ENCODE measurements at regions not wholly inside any gene's neighbourhood (a gene's known extent, or its start where the extent isn't known, plus 50 kb on each side); places are given as distances from the start of the nearest gene placed in this dataset.

DNA sequence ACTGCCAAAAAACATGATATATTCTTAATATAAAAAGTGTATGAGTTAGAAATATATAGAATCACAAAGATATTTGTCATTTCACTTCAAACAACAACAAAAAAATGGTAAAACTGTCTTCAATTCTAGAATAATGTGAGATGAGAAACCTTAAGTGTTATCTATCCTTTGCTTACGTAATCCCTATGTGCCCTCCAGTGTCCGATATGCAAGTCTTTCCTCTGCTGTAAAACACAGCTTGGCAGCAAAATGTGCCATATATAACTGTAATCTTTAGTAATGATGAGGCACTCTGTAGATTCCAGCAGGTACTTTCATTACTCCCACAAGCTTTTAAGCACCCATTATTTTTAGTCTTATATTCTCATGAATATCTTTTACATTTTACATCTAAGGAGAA is 555.1 kb upstream of the FRG1 start:
- no peak for DNase-seq (ENCODE audit: low spot score)

DNA sequence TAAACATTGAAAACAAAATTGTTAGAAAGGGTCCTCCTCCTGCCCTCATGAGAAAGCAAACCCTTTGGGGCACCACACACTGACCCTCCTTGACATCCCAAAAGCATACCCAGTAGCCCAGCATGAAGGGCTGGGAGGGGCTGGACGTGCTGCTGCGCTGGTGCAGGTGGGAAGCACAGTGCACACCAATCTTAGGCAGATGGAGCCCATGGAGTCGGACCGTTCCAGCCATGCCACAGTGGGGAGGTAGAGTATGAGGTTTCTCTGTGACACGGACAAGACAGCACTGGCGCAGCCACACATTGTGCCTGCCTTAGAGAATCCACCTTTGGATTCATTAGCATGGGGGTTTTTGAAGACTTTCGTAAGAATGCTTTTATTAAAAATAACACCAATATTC is 544.2 kb upstream of the FRG1 start:
- DNase-seq (ENCODE audit: low spot score), result no peak

DNA sequence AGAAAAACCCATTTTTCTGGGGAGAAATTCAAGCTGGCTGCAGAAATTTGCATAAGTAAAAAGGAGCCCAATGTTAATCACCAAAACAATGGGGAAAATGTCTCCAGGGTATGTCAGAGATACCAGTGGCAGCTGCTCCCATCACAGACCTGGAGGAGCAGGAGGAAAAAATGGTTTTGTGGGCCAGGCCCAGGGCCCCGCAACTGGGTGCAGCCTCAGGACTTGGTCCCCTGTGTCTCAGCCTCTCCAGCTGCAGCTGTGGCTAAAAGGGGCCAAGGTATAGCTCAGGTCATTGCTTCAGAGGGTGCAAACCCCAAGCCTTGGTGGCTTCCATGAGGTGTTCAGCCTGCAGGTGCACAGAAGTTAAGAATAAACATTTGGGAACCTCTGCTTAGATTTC is 536.4 kb upstream of the FRG1 start:
- no peak for DNase-seq (ENCODE audit: low spot score)

DNA sequence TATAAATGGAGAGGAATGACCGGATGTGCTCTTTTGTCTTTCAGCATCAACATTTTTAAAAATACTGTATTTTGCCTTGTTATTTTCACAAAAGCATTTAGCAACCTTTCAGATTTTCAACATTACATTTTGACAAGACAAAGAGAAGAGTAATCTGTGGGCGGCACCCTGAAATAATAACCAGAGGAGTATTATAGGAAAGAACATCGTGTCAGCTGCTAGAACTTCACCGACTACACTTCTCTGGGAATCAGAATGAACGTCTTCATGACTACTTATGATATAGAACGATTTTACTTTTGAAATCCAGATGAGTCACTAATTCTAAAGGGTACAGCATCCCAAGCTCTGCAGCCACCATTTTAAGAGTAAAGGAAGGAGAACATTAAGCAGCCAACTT is 531.5 kb upstream of the FRG1 start:
- DNase-seq (ENCODE audit: low spot score), result no peak

DNA sequence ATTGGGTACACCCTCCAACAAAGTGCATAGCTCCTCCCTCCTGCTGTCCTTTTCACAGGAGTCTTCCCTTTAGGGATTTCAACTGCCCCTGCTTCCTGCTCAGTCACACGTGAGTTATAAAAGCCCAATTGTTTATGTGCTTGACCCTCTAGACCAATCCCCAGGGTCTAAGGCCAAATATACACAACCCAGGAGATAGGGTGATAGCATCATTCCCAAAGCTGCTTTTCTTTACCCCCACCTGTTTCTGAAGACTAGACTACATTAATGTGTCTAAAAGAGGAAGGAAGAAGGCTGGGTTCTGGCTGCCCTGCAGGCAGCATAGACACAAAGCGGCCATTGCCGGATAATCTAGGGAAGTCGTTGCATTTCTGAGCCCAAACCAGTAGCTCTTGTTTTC is 526.7 kb upstream of the FRG1 start:
- DNase-seq (ENCODE audit: low spot score), result no peak

DNA sequence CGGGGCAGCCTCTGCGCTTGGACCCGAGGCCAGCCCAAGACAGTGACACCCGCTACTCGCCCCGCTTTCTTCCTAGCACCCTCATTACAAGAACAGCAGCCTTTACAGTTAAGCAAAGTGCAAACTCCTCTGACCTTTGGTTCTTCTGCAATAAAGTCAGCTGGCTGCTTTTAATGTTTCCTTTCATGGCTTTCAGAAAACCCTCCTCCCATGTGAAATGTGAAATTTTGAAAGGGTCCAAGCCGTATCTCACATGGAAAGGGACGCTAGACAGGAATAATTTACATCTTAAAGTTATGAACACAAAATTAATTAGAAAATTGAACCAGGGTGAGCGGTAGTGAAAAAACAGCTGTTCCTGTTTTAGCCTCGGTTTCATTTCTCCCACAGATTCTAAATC is 520.1 kb upstream of the FRG1 start:
- no peak for DNase-seq (ENCODE audit: low spot score)

DNA sequence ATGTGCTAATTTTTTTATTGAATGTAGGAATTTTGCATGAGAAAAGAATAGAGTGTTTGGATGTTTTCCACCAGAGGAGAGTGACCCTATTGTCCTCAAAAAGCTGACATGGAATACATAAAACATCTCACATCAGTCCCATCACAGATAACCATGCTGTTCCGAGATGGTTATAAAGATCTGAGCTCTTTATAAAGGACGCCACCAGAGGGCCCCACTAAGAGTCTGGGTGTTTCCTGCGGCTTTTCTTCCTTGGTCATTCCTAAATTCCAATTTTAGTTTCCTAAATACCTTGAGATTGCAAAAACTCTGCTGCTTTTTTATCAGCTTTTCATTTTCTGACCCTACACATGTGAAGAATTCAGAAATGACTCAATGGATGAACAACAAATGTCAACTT is 504.5 kb upstream of the FRG1 start:
- DNase-seq (ENCODE audit: low spot score), result peak; percentile 16

DNA sequence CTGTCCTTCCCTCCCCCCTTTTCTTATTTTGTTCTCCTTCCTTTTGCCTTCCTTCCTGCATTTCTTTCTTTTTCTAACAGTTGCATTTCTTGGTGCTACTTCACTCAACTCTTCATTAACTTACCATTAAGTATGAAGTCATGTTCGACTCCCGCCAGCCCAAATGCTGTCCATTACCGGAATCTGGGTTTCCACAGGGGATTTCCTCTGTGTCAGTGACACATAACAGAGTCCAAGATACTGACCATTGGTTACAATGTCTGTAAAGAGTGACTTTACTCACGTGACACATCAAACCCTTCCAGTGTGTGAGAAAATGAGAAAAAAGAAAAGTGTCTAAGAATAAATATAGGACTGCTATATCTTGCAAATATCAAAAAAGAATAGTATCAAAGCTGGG is 500.0 kb upstream of the FRG1 start:
- DNase-seq (ENCODE audit: low spot score), result no peak

DNA sequence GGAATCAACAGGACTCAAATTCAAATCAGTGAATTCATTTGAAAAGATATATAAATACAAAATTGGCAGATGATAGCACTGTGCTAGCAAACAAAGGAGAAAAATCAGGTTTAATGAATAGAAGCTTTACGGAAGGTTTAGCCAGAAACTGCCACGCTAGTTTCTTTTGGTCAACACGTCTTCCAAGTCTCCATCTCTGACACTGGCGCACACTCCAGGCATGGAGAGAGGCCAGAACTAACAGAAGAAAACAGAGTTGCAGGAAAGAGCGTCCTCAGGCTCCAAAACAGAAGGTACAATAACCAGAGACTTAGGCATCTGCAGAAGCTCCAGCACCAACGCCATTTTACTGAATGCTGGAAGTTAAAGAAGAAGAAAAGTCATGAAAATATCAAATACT is 497.3 kb upstream of the FRG1 start:
- no peak for DNase-seq (ENCODE audit: low spot score)

DNA sequence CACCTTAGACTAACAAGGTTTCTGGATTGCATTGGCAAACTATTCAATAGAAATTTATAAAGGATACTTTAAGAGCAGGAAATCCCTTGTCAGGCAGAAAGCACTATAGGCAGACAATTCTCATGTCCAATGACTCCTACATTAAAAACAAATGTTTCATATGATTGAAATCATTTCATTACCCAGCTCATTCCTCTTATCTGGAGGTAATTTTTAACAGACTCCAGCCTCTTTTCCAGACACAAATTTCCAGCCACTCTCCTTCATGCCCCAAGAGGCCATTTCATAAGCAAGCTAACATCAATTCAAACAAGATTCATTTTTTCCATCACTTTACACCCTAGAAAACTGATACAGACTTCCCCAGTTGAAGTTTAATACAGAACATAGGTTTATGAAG is 495.1 kb upstream of the FRG1 start:
- DNase-seq (ENCODE audit: low spot score), result no peak

DNA sequence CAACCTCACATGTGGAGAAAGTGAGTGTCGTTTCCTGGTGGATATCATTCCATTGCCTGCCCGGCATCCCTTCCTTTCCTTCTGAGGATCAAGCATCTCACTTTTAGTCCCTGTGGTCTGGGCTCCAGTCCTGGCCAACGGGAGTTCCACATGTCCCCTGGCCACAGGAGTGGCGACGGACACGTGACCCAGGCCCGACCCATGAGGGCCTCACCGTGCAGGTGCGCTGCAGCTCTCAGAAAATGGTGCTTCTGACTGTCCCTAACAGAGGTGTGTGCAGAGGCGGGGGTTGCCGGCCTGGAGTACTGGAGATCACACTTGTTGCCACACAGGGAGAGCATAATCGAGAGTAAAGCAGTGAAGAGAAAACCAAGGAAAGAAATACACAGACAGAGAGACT is 476.9 kb upstream of the FRG1 start:
- no peak for DNase-seq (ENCODE audit: low spot score)

DNA sequence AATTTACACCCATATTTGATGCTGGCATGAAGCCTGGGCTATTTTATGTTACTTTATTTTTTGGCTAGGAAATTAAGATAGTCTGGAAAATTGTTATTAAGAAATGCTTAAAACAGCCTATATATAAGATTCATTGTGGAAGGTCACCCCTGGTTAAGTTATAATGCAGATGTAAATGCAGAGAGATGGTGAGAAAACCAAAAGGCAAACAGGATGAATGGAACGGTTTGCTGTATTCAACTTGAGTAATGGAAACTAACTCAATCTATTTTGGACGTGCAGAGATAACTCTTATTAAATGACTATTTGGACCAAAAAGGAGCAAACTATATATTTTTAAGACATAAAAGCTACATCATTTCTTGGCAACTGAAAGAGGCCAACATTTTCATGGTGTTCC is 446.3 kb upstream of the FRG1 start:
- no peak for DNase-seq (ENCODE audit: low spot score)

DNA sequence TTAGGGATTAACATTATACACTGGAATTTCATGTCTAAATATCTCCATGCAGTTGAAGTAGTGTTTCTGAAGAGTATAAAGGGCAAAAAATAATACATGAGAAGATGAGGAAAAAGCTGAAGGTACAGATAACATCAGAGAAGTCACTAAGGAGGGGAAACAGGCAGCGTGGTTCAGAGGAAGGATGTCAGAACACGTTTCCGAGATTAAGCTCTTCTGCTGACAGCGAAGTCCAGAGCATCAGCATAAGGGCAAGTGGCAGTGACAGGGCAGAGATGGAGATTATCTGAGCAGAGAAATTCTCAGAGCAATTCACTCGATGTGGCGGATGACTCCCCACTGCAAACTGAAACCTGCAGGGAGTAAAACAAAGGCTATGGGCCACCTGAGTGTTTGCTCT is 443.2 kb upstream of the FRG1 start:
- DNase-seq (ENCODE audit: low spot score), result no peak

DNA sequence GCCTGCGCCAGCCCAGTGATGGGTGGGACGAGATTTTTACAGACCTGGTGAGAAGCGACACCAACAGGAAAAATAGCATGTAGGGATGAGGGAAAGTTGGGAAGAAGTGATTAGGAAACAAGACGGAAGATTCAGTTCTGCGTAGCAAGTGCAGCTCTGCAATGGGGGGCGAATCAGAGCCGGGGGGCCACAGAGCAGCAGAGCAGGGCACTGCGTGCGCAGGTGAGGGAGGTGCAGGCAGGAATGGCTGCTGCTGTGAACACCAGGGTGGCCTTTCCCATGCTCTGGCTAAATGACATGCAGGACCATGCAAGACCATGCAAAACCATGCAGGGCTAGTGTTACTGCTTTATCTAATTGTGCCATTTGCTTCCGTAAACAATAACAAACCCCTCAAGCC is 442.7 kb upstream of the FRG1 start:
- no peak for DNase-seq (ENCODE audit: low spot score)

DNA sequence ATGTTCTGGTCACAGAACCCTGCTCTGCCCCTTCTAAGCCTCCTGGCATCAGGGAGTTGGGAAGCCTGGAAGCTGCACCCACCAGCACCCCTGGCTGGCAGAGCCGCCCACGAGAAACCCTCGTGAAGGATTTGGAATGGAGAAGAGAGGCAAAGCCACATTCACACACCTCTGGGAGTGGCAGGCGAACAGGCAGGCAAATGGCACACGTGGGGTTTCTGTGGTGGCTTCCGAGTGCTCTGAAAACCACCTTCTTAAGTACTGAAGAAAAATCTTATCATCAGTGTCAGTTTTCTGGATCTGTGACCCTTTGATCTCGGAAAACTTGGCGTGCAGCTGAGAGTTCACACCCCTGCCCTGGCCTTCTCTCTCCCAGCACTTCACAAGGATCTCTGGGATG is 442.2 kb upstream of the FRG1 start:
- no peak for DNase-seq (ENCODE audit: low spot score)

DNA sequence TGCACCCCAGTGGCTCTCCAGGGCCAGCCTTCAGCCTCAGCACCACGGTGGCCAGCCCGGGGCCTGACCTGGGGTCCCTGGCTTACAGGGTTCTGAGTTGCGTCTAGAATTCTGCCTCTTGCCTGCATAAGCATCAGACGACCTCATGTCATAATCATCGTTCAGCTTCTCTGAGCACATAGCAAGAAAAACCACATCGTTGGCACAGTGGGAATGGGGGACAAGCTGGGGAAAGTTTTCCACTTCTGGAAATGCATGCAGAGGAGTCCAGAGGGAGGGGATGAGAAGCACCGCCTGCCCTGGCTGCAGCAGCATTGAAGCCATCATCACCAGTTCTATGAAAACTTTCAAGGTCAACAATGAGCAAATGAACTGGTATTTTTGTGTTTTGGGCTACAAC is 441.0 kb upstream of the FRG1 start:
- DNase-seq (ENCODE audit: low spot score), result no peak

DNA sequence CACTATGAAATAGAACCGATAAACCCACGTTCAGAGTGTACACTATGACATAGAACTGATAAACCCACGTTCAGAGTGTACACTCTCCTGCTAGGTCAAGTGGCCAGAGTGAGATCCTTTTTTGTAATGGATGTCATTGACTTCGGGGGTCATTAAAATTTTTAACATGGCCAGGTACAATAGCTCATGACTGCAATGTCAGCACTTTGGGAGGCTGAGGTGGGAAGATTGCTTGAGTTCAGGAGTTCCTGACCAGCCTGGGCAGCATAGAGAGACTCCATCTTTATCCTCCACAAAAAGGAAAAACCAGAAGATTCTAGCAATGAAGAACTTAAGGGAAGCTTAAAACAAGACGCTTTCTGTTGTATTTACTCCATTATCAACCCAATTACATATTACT is 439.7 kb upstream of the FRG1 start:
- DNase-seq (ENCODE audit: low spot score), result no peak

DNA sequence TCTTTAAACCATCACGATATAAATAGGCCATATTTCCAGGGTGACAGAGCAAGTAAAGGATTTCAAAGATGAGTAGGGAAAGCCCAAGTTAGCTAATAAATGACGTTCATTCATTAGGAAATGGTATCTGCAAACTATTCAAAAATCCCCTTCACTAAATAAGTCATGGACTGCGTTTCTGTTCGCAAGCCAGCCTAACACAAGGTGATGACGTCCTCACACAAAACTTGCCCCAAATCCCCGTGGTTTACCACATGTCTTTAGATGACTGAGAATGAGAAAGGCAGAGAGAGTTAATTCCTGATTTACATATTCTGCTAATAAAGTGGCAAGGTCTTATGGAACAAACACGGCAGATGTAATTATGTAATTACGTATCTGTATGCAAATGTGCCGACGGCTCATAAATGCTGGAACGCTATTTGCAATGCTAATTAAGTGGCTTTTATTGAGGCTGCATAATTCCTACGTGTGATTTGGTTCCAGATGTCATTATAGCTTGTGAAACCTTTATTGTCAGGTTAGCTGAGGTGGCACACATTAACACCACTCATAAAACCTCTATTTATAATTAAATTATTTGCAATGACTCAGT is 437.7 kb upstream of the FRG1 start:
- DNase-seq (ENCODE audit: low spot score), result no peak

DNA sequence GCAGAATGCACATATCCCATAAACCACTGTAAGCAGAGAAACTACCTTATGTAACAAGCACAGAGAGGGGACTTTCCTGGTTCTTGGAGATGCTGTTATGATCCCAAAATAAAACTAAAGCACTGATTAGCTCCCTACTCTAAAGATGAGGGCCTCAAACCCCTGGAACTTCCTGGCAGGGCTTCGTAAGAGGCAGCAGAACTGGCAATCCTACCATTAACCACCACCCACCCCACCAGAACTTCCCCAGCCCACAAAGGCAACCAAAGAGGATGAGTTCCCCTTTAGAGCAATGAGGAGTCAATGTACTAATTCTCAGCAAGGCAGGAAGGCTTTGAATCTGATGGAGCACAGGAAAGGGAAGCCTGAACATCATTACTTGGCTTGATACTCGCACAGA is 436.5 kb upstream of the FRG1 start:
- no peak for DNase-seq (ENCODE audit: low spot score)

DNA sequence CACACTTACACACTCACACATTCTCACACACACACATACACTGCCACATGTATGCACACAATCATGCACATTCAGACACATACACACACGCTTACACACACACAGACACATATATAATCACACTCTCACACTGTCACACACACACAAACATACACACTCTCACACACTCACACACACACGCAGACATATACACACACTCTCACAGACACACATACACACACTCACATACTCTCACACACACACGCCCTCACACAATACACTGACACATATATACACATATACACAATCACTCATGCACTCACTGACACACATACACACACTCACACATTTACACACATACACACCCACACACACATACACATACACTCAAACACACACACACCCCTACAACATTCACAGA is 435.3 kb upstream of the FRG1 start:
- DNase-seq (ENCODE audit: low spot score), result no peak

DNA sequence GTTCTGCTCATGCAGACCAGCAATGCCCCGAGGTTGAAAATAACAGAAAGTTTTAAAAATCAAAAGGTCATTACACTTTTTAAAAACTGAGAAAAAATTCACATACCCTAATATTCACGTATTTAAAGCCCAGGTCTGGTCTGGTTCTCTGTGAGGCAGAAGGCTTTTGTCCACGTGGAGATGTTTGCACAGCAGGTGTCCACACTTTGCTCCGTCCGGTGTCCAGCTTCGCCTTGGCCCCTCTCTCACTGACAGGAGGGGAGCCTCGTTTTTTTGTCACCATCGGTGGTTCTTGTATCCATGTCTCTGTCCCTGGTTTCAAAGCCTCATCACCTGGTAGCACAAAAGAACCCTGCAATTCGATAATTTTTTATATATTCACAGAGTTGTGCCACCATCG is 434.6 kb upstream of the FRG1 start:
- DNase-seq (ENCODE audit: low spot score), result no peak

DNA sequence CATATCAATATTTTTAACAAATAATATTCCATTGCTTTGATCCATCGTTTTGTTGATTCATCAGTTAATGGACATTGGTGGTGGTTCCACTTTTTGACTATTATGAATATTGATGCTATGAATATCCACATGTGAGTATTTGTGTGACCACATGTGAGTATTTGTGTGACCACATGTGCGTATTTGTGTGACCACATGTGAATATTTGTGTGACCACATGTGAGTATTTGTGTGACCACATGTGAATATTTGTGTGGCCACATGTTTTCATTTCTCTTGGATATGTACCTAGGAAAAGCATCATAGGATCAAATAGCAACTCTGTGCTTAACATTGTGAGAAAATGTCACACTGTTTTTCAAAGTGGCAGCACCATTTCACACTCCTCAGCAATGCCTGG is 433.6 kb upstream of the FRG1 start:
- no peak for DNase-seq (ENCODE audit: low spot score)

DNA sequence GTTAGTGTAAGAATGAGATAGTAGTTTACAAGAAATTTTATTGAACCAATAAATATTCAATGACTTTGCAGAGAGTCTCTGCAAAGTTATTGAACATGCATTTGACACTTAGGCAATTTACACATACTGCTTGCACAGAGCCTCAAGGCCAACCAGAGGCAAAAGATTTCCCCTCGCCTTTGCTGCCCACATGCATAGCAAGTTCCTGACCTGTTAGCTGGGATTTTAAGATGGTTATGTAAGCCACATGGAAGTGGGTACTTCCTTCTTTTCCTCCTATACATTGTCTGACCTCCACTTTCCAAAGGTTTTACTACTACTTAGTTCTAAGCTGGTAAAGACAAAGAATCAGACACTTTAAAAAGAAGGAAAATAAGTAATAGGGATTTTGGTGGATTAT is 430.1 kb upstream of the FRG1 start:
- DNase-seq (ENCODE audit: low spot score), result no peak

DNA sequence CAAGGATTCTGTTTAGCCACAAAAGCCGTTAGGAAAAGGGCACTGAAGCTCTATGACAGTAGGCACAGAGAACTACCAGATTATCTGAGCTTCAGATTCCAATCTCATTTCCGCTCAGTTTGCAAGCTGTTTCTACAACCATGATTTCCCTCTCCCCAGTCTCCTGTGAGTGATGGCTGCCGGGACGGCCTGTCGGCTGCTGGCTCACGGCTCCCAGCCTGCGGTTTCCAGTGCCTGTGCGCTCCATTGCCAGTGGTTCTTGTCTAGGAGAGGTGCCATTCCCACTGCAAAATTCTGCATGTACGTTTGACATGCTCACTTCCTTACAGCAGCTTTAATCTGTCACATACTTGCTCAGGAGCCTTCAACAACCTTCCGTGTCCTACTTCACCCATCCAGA is 429.1 kb upstream of the FRG1 start:
- no peak for DNase-seq (ENCODE audit: low spot score)

DNA sequence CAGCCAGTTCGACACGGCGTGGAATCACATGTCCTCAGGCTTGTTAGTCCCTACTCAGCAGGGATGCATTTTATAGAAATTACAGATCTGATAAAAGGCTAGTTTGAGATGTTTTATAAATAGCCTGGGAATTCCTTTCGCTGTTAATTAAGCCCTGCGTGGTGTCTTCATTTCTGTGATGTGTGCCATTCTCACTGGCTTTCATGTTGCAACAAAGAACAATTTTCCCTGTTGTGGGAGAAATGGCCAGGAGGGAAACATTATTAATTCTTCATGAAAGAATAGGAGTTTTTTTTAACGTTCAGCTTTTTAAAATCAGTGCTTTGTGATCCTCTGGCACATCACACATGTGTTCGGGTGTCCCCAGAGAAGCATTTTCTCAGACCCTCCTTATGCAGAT is 427.3 kb upstream of the FRG1 start:
- no peak for DNase-seq (ENCODE audit: low spot score)
